GDM1 (cell line): ENCODE measurements at regions not wholly inside any gene's neighbourhood (a gene's known extent, or its start where the extent isn't known, plus 50 kb on each side); places are given as distances from the start of the nearest gene placed in this dataset.
"Not testable (repeated sequence)": the region's sequence is repeated elsewhere in the genome, so short reads cannot be mapped to it uniquely, and the experiment has no call there.

Experiments
- DNase-seq: peaks from one replicate; lab custom pipeline; 2025; lab: John Stamatoyannopoulos, UW

GRCh38 chr3:87489892-87490291, 213.5 kb upstream of the POU1F1 start:
- no peak for DNase-seq

DNA sequence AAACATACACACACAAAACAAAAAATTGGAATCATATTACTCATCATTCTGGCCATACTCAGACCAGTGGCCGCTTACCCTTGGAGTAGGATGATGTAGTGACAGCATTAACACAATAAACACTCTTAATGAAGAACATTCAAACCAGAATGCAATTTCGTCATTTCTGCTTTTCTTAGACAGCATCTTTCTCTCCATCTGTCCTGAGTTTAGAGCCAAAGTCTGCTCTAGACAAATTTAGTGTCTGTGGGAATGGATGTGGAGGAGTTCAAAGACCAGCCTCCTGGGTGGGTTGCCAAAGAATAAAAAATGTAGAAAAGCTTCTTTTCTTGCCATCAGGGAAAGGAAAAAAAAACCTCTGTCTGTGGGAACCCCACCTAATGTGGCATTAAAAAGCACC, 212.4 kb upstream of the POU1F1 start:
- DNase-seq = no peak

DNA sequence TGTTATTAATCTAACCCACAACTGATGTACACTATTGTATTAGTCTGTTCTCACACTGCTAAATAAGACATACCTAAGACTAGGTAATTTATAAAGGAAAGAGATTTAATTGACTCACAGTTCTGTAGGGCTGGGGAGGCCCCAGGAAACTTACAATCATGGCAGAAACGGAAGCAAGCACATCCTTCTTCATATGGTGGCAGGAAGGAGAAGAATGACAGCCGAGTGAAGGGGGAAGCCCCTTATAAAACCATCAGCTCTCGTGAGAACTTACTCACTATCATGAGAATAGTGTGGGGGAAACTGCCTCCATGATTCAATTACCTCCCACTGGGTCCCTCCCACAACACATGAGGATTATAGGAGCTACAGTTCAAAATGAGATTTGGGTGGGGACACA, 210.3 kb upstream of the POU1F1 start:
- DNase-seq = not testable (repeated sequence)

- DNase-seq = no peak
Observed at GRCh38 chr3:87486115-87486514, 209.7 kb upstream of the POU1F1 start.

- DNase-seq = no peak
Observed at GRCh38 chr3:87478716-87479115, 202.3 kb upstream of the POU1F1 start.

DNA sequence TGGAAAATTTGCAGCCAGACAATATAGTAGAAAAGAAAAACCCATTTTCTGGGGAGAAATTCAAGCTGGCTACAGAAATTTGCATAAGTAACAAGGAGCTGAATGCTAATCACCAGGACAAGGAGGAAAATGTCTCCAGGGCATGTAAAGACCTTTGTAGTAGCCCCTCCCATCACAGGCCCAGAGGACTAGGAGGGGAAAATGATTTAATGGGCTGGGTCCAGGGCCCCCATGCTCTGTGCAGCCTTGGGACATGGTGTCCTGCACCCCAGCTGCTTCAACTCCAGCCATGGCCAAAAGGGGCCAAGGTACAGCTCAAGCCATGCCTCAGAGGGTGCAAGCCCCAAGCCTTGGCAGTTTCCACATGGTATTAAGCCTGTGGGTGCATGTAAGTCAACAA, 197.6 kb upstream of the POU1F1 start:
- no peak for DNase-seq

- DNase-seq = no peak
Observed at GRCh38 chr3:87468938-87469337, 192.6 kb upstream of the POU1F1 start.

- DNase-seq = no peak
Observed at GRCh38 chr3:87468235-87468634, 191.9 kb upstream of the POU1F1 start.

GRCh38 chr3:87462228-87462627, 185.8 kb upstream of the POU1F1 start:
- no peak for DNase-seq

DNA sequence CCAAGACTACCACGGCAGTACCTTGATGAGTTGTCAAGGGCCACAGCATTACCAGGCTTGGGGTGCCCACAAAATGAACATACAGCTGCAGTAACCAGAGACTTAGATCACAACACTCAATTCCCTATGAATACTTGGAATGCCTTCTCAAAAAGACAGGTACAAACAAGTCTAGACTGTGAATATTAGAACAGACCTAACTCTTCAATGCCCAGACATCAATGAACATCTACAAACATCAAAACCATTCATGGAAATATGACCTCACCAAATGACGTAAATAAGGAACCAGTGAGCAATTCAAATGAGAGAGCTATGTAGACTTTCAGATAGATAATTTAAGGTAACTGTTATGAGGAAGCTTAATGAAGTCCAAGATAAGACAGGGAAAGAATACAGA, 185.1 kb upstream of the POU1F1 start:
- no peak for DNase-seq

DNA sequence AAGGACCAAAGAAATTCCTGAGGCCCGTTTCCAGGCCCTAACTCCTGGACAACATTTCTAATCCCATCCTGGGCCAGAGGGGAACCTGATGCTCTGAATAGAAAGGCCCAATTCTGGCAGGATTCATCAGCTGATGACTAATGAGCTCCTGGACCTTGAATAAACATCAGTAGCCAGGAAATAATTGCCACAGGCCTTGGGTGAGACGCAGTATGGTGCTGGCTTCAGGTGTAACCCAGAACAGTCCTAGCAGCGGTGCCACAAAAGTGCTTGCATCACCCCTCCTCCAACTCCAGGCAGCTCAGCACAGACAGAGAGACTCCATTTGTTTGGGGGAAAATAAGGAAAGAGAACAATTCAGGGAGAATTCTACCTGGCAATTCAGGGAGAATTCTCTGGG, 184.7 kb upstream of the POU1F1 start:
- DNase-seq = no peak

DNA sequence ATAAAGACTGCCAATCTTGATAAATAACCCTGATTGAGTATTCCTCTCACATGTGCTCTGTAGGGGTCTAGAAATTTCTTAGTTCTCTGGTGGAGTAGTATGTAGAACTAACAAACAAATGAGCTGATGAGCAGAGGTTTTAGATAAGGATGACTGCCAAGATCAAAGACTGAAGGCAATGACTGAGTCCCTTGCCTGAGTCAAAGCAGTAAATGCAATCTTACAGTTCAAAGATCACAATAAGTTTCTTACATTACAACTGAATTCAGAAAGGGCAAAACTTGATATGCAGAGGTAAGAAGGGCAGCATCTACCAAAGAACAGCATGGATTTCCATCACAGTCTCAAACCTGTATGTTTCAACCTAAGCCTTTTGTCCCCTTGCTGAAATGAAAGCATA, 172.2 kb upstream of the POU1F1 start:
- DNase-seq = no peak

DNA sequence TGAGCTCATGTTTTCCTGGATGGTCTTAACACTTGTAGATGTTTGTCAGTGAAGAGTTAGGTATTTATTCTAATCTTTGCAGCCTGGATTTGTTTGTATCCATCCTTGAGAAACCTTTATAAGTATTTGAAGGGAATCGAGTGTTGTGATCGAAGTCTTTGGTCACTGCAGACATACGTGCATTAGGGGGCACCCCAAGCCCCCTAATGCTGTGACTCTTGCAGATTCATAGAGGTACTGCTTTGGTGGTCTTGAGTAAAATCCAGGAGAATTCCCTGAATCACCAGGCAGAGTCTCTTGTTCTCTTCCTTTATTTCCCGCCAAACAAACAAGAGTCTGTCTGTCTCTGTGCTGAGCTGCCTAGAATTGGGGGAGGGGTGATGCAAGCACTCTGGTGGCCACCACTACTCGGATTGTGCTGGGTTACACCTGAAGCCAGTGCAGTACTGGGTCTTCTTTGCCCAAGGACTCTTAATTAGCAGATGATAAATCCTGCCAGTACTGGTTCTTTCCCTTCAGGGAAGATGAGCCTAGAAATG, 170.5 kb upstream of the POU1F1 start:
- no peak for DNase-seq

- no peak for DNase-seq
Observed at GRCh38 chr3:87442470-87442869, 166.1 kb upstream of the POU1F1 start.

DNA sequence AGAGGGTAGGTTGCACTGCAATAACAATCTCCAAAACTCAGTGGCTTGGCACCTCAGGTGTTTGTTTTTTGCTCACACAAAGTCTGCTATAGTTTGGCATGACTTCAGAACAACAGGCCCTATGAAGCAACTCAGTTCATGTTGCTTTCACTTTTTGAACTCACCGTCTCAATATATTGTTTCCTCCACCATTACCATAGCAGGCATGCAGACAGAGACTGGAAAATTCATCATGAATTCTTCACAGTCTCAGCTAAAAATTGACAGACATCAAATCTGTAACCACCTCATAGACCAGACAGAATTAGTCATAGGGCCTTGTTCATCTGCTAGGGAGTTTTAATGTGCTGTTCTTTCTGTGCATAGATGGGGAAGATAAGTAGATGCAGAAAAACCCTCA, 161.4 kb upstream of the POU1F1 start:
- DNase-seq = no peak

GRCh38 chr3:87436781-87437543, 160.6 kb upstream of the POU1F1 start:
- DNase-seq = no peak

- no peak for DNase-seq
Observed at GRCh38 chr3:87435926-87436620, 159.7 kb upstream of the POU1F1 start.

- not testable (repeated sequence) for DNase-seq
Observed at GRCh38 chr3:87433445-87433844, 157.1 kb upstream of the POU1F1 start.

DNA sequence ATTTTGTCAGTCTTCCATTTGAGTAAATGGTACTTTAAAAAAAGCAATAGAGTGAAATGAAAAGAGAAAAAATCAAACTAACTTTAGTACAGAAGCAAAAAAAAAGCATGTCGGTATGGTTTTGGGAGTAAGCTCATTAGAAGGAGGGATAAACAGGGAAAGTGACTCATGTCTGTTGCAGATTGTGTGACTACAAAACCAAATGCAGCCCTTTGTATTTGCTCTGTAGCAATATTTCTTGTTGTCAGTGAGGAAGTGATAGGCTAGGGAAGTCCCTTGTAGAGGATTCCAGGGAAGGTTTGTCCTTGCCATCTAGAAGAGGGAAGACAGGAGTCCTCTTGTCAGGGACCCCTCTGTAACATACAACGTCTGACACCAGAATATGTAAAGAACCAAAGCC, 150.5 kb upstream of the POU1F1 start:
- DNase-seq = no peak

GRCh38 chr3:87425056-87425455, 148.7 kb upstream of the POU1F1 start:
- no peak for DNase-seq

DNA sequence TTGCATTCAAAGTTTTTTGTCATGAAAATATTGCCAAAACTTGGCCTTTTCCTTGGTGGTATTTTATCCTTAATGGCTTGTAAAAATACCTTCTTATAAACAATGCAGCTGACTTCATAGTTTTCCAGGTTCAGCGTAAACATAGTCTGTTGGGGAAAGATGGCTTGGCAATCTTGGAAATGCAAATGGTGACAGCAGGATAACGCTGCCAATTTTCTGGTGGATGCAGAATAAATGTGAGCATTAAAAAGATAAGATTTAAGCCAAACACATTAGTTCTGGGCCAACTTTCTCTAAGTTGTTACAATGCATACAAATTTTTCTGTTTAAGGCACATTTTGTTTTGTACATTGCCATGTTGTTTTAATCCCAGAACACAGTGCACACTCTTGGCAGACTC, 147.0 kb upstream of the POU1F1 start:
- DNase-seq = no peak

- no peak for DNase-seq
Observed at GRCh38 chr3:87422333-87422732, 145.9 kb upstream of the POU1F1 start.

GRCh38 chr3:87420171-87420570, 143.8 kb upstream of the POU1F1 start:
- no peak for DNase-seq

DNA sequence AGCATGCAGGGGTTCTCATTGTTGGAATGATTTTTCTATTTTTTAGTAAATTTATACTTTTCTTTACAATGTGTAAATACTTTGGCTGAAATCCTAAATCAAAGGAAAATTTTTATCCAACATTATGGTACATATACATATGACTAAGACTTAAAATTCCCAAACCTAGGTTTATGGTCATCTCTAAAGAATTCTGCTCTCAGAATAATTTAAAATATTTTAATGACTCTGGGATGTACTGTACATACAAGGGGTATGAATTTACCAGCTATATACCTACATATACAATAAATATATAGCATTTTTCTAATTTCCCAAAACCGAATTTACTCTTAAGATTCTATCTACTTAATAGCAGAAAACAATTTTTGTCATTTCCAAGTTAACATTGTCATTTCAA, 137.9 kb upstream of the POU1F1 start:
- no peak for DNase-seq
